A549 (cell line): ENCODE measurements at regions not wholly inside any gene's neighbourhood (a gene's known extent, or its start where the extent isn't known, plus 50 kb on each side); places are given as distances from the start of the nearest gene placed in this dataset.

Experiments
- ATAC-seq, 2 experiments: fragments of 200-7000 bp in 1 of 2; fragments of >200 bp in 1 of 2; cut with Nextera tagmentation in 1 of 2; cut with Tn5 transposase in 1 of 2; 3 replicates each; pipeline versions ENCODE4 v1.8.0 to v1.9.1; 2018 to 2020; ENCODE audit warnings: mild to moderate bottlenecking in 1 of 2, moderate library complexity in 1 of 2
- CTCF ChIA-PET: fragments of 300-600 bp; sonication (Branson Sonifier 250); formaldehyde crosslinking; extraction: SDS; loops from one replicate; lab custom pipeline; 2021; ENCODE audit warnings: antibody characterized with exemption, inconsistent platforms; lab: Yijun Ruan, JAX
- POLR2A ChIA-PET: fragments of 350-600 bp; formaldehyde crosslinking; extraction: SDS; loops from one replicate; lab custom pipeline; 2021; ENCODE audit warnings: antibody characterized with exemption, inconsistent platforms; lab: Yijun Ruan, JAX
- DNase-seq, 2 experiments: peaks; one replicate each; pipeline versions ENCODE4 v3.0.0 to v3.0.0-alpha.2; 2011 to 2016; ENCODE audit warnings: low read depth in 1 of 2, low spot score in 1 of 2
- FAIRE-seq: peaks from 2 replicates; lab custom pipeline; 2011; peaks lifted over from hg19 to GRCh38; lab: Jason Lieb, UNC
- H3K27ac ChIP-seq, 2 experiments: fragments of >200 bp; sonication (Bioruptor Twin); formaldehyde crosslinking; 3 replicates each; pipeline ENCODE4 v1.5.1; 2016 to 2017
- H3K4me1 ChIP-seq: fragments of >200 bp; sonication (Bioruptor Twin); formaldehyde crosslinking; 3 replicates; pipeline ENCODE4 v1.6.1; 2016
- H3K4me2 ChIP-seq: fragments of >200 bp; sonication (Bioruptor Twin); formaldehyde crosslinking; 3 replicates; pipeline ENCODE4 v1.6.1; 2016
- H3K4me3 ChIP-seq: fragments of >200 bp; sonication (Bioruptor Twin); formaldehyde crosslinking; 3 replicates; pipeline ENCODE4 v1.5.1; 2016
- H3K9me3 ChIP-seq: fragments of >200 bp; sonication (Bioruptor Twin); formaldehyde crosslinking; 3 replicates; pipeline ENCODE4 v1.6.1; 2016
- CBX2 ChIP-seq: fragments of 200-600 bp; sonication (generic); IDR thresholded peaks from 2 replicates; pipeline ENCODE4 v1.6.1; 2016; ENCODE audit warnings: low read depth, mild to moderate bottlenecking, borderline replicate concordance
- CHD2 ChIP-seq: fragments of 150-350 bp; IDR thresholded peaks from 2 replicates; pipeline ENCODE4 v1.6.1; 2014; ENCODE audit warnings: low read length; ENCODE audit not compliant: partially characterized antibody
- CHD4 ChIP-seq: fragments of 200-600 bp; sonication (generic); IDR thresholded peaks from 2 replicates; pipeline ENCODE4 v1.6.1; 2016; ENCODE audit warnings: antibody characterized with exemption, mild to moderate bottlenecking, borderline replicate concordance
- EP300 ChIP-seq, 2 experiments: fragments of >200 bp; sonication (Bioruptor Twin); formaldehyde crosslinking; IDR thresholded peaks; 2 replicates in 1 of 2; 3 replicates in 1 of 2; pipeline ENCODE4 v1.6.1; 2016 to 2017
- FOSB ChIP-seq: fragments of 250-450 bp; sonication (Bioruptor Pico); IDR thresholded peaks from 2 replicates; pipeline ENCODE4 v1.5.0; 2020; ENCODE audit warnings: mild to moderate bottlenecking, moderate library complexity
- HOXB5 ChIP-seq: fragments of 250-450 bp; sonication (Bioruptor Pico); IDR thresholded peaks from 2 replicates; pipeline ENCODE4 v1.5.0; 2020; ENCODE audit warnings: mild to moderate bottlenecking, moderate library complexity
- JUN ChIP-seq, 2 experiments: fragments of >200 bp; sonication (Bioruptor Twin); formaldehyde crosslinking; IDR thresholded peaks; 2 replicates in 1 of 2; 3 replicates in 1 of 2; pipeline ENCODE4 v1.6.1; 2016 to 2017
- KDM1A ChIP-seq: fragments of 200-600 bp; sonication (generic); IDR thresholded peaks from 2 replicates; pipeline ENCODE4 v1.6.1; 2016; ENCODE audit warnings: low read depth, mild to moderate bottlenecking
- KDM5A ChIP-seq: fragments of 200-600 bp; sonication (generic); IDR thresholded peaks from 2 replicates; pipeline ENCODE4 v1.6.1; 2016; ENCODE audit warnings: antibody characterized with exemption, mild to moderate bottlenecking
- MAFK ChIP-seq: fragments of 450-650 bp; IDR thresholded peaks from 2 replicates; pipeline ENCODE4 v1.6.1; 2014; ENCODE audit not compliant: partially characterized antibody
- NFE2L2 ChIP-seq: fragments of 150-350 bp; conservative IDR thresholded peaks from 2 replicates; pipeline ENCODE4 v1.6.1; 2014; ENCODE audit warnings: low read length
- NPAS2 ChIP-seq: fragments of 250-450 bp; sonication (Bioruptor Pico); IDR thresholded peaks from 2 replicates; pipeline ENCODE4 v1.8.0; 2022; ENCODE audit warnings: mild to moderate bottlenecking, moderate library complexity, borderline replicate concordance
- POLR2A ChIP-seq: IDR thresholded peaks from 2 replicates; pipeline ENCODE4 v1.6.1; 2012; ENCODE audit warnings: mild to moderate bottlenecking, low read length
- RAD21 ChIP-seq, 2 experiments: fragments of >200 bp in 1 of 2; sonication (Bioruptor Twin) in 1 of 2; formaldehyde crosslinking in 1 of 2; IDR thresholded peaks in 1 of 2; conservative IDR thresholded peaks in 1 of 2; 2 replicates in 1 of 2; 3 replicates in 1 of 2; pipeline ENCODE4 v1.6.1; 2012 to 2018; ENCODE audit warnings: inconsistent platforms in 1 of 2
- RARB ChIP-seq: fragments of 250-450 bp; sonication (Bioruptor Pico); IDR thresholded peaks from 2 replicates; pipeline ENCODE4 v1.8.0; 2021; ENCODE audit warnings: mild to moderate bottlenecking, moderate library complexity
- RNF2 ChIP-seq: fragments of 200-600 bp; sonication (generic); IDR thresholded peaks from 2 replicates; pipeline ENCODE4 v1.6.1; 2016; ENCODE audit warnings: low read depth, mild to moderate bottlenecking, antibody characterized with exemption, moderate library complexity, borderline replicate concordance
- TP53 ChIP-seq: fragments of 250-450 bp; sonication (Bioruptor Pico); IDR thresholded peaks from 2 replicates; pipeline ENCODE4 v1.5.0; 2021; ENCODE audit warnings: mild to moderate bottlenecking, moderate library complexity
- ZNF302 ChIP-seq: fragments of 250-450 bp; sonication (Bioruptor Pico); IDR thresholded peaks from 2 replicates; pipeline ENCODE4 v1.9.0; 2021; ENCODE audit warnings: inconsistent platforms, mild to moderate bottlenecking, moderate library complexity
- WGBS: methylation state at CpG from one replicate; pipeline ENCODE4 v1.1.6; 2017; ENCODE audit errors: missing lambda C conversion rate; 5-methylcytosine and 5-hydroxymethylcytosine counted together
- TF ChIP-seq, protein P1 (sequence below): fragments of >200 bp; sonication (Bioruptor Twin); formaldehyde crosslinking; IDR thresholded peaks from 2 replicates; pipeline ENCODE4 v1.6.1; 2016
- TF ChIP-seq, protein P2 (sequence below): fragments of 250-450 bp; sonication (Bioruptor Pico); IDR thresholded peaks from 2 replicates; pipeline ENCODE4 v1.5.0; 2021; ENCODE audit warnings: mild to moderate bottlenecking, moderate library complexity, borderline replicate concordance
- TF ChIP-seq, protein P3 (sequence below): fragments of >200 bp; sonication (Bioruptor Twin); formaldehyde crosslinking; IDR thresholded peaks from 3 replicates; pipeline ENCODE4 v1.5.1; 2016
- TF ChIP-seq, protein P4 (sequence below): fragments of 150-350 bp; IDR thresholded peaks from 2 replicates; pipeline ENCODE4 v1.6.1; 2014; ENCODE audit warnings: low read depth, mild to moderate bottlenecking, low read length

- no peaks in the 10 kb centered on the region for H3K9me3 ChIP-seq
- no peak for TF ChIP-seq CHD4
- no peak for TF ChIP-seq TP53 (CRISPR knock-in tag)
- TF ChIP-seq, protein P1, sequence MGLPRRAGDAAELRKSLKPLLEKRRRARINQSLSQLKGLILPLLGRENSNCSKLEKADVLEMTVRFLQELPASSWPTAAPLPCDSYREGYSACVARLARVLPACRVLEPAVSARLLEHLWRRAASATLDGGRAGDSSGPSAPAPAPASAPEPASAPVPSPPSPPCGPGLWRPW = no peak
- TF ChIP-seq HOXB5 = no peak
- ATAC-seq (no peak), FAIRE-seq (no peak), DNase-seq (no peak)
- POLR2A ChIA-PET = no interaction called here
- no peak overlapping the region for H3K27ac ChIP-seq
- 80% methylated on average over 5 of the region's 5 CpGs for WGBS
- no peak overlapping the region for H3K4me2 ChIP-seq
- H3K4me3 ChIP-seq = no peak overlapping the region
- no peaks in the 10 kb centered on the region for H3K4me1 ChIP-seq
- CTCF ChIA-PET = no interaction called here
These were observed 261.7 kb upstream of the GATB start for GRCh38 chr4:152022543-152022942.

GRCh38 chr4:152021788-152022438 lies 261.1 kb upstream of the GATB start:
- TF ChIP-seq MAFK = no peak
- no peak for TF ChIP-seq KDM1A
- no peak for TF ChIP-seq POLR2A
- no peak for TF ChIP-seq KDM5A
- TF ChIP-seq EP300 (IDR thresholded peaks at IDR 0.05) = no peak
- no peak for TF ChIP-seq NPAS2
- TF ChIP-seq CBX2 = no peak
- TF ChIP-seq RARB = no peak
- TF ChIP-seq, protein P2, sequence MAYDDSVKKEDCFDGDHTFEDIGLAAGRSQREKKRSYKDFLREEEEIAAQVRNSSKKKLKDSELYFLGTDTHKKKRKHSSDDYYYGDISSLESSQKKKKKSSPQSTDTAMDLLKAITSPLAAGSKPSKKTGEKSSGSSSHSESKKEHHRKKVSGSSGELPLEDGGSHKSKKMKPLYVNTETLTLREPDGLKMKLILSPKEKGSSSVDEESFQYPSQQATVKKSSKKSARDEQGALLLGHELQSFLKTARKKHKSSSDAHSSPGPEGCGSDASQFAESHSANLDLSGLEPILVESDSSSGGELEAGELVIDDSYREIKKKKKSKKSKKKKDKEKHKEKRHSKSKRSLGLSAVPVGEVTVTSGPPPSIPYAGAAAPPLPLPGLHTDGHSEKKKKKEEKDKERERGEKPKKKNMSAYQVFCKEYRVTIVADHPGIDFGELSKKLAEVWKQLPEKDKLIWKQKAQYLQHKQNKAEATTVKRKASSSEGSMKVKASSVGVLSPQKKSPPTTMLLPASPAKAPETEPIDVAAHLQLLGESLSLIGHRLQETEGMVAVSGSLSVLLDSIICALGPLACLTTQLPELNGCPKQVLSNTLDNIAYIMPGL = no peak
- TF ChIP-seq RAD21 (conservative IDR thresholded peaks at IDR 0.05 in 1 of 2, IDR thresholded peaks at IDR 0.05 in 1 of 2) = no peak
- TF ChIP-seq, protein P3, sequence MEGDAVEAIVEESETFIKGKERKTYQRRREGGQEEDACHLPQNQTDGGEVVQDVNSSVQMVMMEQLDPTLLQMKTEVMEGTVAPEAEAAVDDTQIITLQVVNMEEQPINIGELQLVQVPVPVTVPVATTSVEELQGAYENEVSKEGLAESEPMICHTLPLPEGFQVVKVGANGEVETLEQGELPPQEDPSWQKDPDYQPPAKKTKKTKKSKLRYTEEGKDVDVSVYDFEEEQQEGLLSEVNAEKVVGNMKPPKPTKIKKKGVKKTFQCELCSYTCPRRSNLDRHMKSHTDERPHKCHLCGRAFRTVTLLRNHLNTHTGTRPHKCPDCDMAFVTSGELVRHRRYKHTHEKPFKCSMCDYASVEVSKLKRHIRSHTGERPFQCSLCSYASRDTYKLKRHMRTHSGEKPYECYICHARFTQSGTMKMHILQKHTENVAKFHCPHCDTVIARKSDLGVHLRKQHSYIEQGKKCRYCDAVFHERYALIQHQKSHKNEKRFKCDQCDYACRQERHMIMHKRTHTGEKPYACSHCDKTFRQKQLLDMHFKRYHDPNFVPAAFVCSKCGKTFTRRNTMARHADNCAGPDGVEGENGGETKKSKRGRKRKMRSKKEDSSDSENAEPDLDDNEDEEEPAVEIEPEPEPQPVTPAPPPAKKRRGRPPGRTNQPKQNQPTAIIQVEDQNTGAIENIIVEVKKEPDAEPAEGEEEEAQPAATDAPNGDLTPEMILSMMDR = no peak
- Histone ChIP-seq H3K4me2 (no peak overlapping the region), H3K4me1 (no peaks in the 10 kb centered on the region), H3K9me3 (no peaks in the 10 kb centered on the region), H3K27ac (no peak overlapping the region), H3K4me3 (no peak overlapping the region)
- CTCF ChIA-PET = interaction anchor here (0.6 kb wide), 1 partner anchor 721 kb away, joined by 3 read pairs; no protein-coding TSS in a partner anchor
- ATAC-seq (no peak), DNase-seq (no peak), FAIRE-seq (no peak)
- POLR2A ChIA-PET = no interaction called here
- 63% methylated on average over 2 of the region's 6 CpGs for WGBS

DNA sequence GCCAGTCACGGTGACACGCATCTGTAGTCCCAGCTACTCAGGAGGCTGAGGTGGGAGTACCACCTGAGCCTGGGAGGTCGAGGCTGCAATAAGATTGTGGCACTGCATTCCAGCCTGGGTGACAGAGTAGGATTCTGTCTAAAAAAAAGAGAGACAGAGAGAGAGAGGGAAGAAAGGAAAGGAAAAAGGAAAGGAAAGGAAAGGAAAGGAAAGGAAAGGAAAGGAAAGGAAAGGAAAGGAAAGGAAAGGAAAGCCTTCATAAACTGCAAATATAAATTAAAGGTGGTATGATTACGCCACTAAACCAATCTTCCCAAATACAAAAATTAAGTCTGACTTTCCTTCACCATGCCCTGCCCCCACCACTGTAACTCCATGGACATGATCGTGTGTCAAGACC lies 259.3 kb upstream of the GATB start:
- H3K4me2 ChIP-seq = no peak overlapping the region
- H3K4me3 ChIP-seq = no peak overlapping the region
- H3K9me3 ChIP-seq = no peaks in the 10 kb centered on the region
- DNase-seq = no peak
- no peak overlapping the region for H3K27ac ChIP-seq
- ATAC-seq = no peak
- WGBS = 50% methylated on average over 5 of the region's 5 CpGs
- FAIRE-seq = no peak
- ChIA-PET POLR2A (no interaction called here), CTCF (no interaction called here)
- H3K4me1 ChIP-seq = no peaks in the 10 kb centered on the region
- no peak for TF ChIP-seq FOSB (CRISPR knock-in tag)
- TF ChIP-seq CHD2 = no peak
- no peak for TF ChIP-seq NFE2L2
- TF ChIP-seq, protein P4, sequence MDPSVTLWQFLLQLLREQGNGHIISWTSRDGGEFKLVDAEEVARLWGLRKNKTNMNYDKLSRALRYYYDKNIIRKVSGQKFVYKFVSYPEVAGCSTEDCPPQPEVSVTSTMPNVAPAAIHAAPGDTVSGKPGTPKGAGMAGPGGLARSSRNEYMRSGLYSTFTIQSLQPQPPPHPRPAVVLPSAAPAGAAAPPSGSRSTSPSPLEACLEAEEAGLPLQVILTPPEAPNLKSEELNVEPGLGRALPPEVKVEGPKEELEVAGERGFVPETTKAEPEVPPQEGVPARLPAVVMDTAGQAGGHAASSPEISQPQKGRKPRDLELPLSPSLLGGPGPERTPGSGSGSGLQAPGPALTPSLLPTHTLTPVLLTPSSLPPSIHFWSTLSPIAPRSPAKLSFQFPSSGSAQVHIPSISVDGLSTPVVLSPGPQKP = no peak
- no peak for TF ChIP-seq RNF2
- no peak for TF ChIP-seq JUN (IDR thresholded peaks at IDR 0.05)
- TF ChIP-seq ZNF302 (CRISPR knock-in tag) = no peak
